GM12878 (cell line): ENCODE measurements at regions not wholly inside any gene's neighbourhood (a gene's known extent, or its start where the extent isn't known, plus 50 kb on each side); places are given as distances from the start of the nearest gene placed in this dataset.

Experiments
- ATAC-seq: fragments of 200-7000 bp; cut with Tn5 transposase; 3 replicates; pipeline ENCODE4 v1.9.1; 2020; ENCODE audit warnings: mild to moderate bottlenecking, moderate library complexity
- BruUV-seq: library from RNA; stranded (reverse); fragments of 400-500 nt; replicated peaks from 2 replicates; lab custom pipeline; 2021; lab: Mats Ljungman, UMichigan
- CTCF ChIA-PET: fragments of 300-600 bp; sonication (Branson Sonifier 250); formaldehyde crosslinking; extraction: SDS; loops from one replicate; lab custom pipeline; 2021; ENCODE audit warnings: inconsistent platforms; lab: Yijun Ruan, JAX
- POLR2A ChIA-PET: fragments of 350-600 bp; formaldehyde crosslinking; extraction: SDS; loops from one replicate; lab custom pipeline; 2021; ENCODE audit warnings: inconsistent platforms; lab: Charles Lee
- RAD21 ChIA-PET: fragments of 300-600 bp; sonication (Branson Sonifier 250); formaldehyde crosslinking; loops from one replicate; lab custom pipeline; 2023; ENCODE audit warnings: antibody characterized with exemption; ENCODE audit not compliant: unreplicated experiment; lab: Charles Lee
- SMC1A ChIA-PET: fragments of 300-600 bp; sonication (Branson Sonifier 250); formaldehyde crosslinking; loops from one replicate; lab custom pipeline; 2023; ENCODE audit not compliant: unreplicated experiment, uncharacterized antibody; lab: Charles Lee
- DNase-seq: peaks from one replicate; pipeline ENCODE4 v3.0.0-alpha.2; 2011; ENCODE audit warnings: low read depth, low spot score
- FAIRE-seq: peaks from 3 replicates; lab custom pipeline; 2011; peaks lifted over from hg19 to GRCh38; lab: Jason Lieb, UNC
- H2AFZ ChIP-seq: 2 replicates; pipeline ENCODE4 v1.6.0; 2011; ENCODE audit warnings: low read depth, low read length, control low read depth; ENCODE audit not compliant: control insufficient read depth
- H3K27ac ChIP-seq: 2 replicates; pipeline ENCODE4 v1.5.1; 2011; ENCODE audit warnings: control low read depth; ENCODE audit not compliant: control insufficient read depth, insufficient read depth
- H3K27me3 ChIP-seq, 2 experiments: replicated peaks in 1 of 2; 2 replicates each; pipeline versions ENCODE4 v1.6.0 to v1.6.1; 2011; ENCODE audit warnings: low read length in 1 of 2; ENCODE audit not compliant: control insufficient read depth in 2 of 2, insufficient read depth in 2 of 2
- H3K36me3 ChIP-seq, 2 experiments: 2 replicates each; pipeline ENCODE4 v1.5.1; 2011; ENCODE audit warnings: low read length in 1 of 2; ENCODE audit not compliant: control insufficient read depth in 2 of 2, insufficient read depth in 2 of 2
- H3K4me1 ChIP-seq: 2 replicates; pipeline ENCODE4 v1.6.1; 2011; ENCODE audit warnings: mild to moderate bottlenecking, low read length, moderate library complexity, mixed read lengths; ENCODE audit not compliant: control insufficient read depth, insufficient read depth
- H3K4me2 ChIP-seq: 2 replicates; pipeline ENCODE4 v1.6.0; 2011; ENCODE audit warnings: control low read depth; ENCODE audit not compliant: control insufficient read depth, insufficient read depth
- H3K4me3 ChIP-seq: fragments of 200-600 bp; sonication (generic); 2 replicates; pipeline ENCODE4 v1.5.1; 2016
- H3K79me2 ChIP-seq: 2 replicates; pipeline ENCODE4 v1.6.0; 2011; ENCODE audit warnings: low read length; ENCODE audit not compliant: control insufficient read depth, insufficient read depth
- H3K9ac ChIP-seq: 2 replicates; pipeline ENCODE4 v1.8.0; 2011; ENCODE audit warnings: low read length, control low read depth, mixed read lengths; ENCODE audit not compliant: control insufficient read depth, insufficient read depth
- H3K9me3 ChIP-seq: replicated peaks from 3 replicates; pipeline ENCODE4 v1.5.1; 2011; ENCODE audit warnings: mild to moderate bottlenecking, low read length; ENCODE audit not compliant: control insufficient read depth, insufficient read depth
- H4K20me1 ChIP-seq: 2 replicates; pipeline ENCODE4 v1.6.0; 2011; ENCODE audit not compliant: control insufficient read depth, insufficient read depth
- BACH1 ChIP-seq: fragments of 450-650 bp; IDR thresholded peaks from 2 replicates; pipeline ENCODE4 v1.6.1; 2017; ENCODE audit warnings: mild to moderate bottlenecking, borderline replicate concordance
- BMI1 ChIP-seq: fragments of 450-650 bp; IDR thresholded peaks from 2 replicates; pipeline ENCODE4 v1.6.1; 2016; ENCODE audit warnings: mild to moderate bottlenecking, moderate library complexity, borderline replicate concordance
- CBX3 ChIP-seq: fragments of 200-600 bp; sonication (generic); IDR thresholded peaks from 2 replicates; pipeline ENCODE4 v1.6.1; 2016; ENCODE audit warnings: low read depth, borderline replicate concordance
- CHD4 ChIP-seq: fragments of 200-600 bp; sonication (generic); IDR thresholded peaks from 2 replicates; pipeline ENCODE4 v1.6.1; 2016; ENCODE audit warnings: mild to moderate bottlenecking
- CREB1 ChIP-seq: IDR thresholded peaks from 2 replicates; pipeline ENCODE4 v1.6.1; 2012; ENCODE audit warnings: low read depth, mild to moderate bottlenecking, inconsistent platforms
- CREM ChIP-seq: IDR thresholded peaks from 2 replicates; pipeline ENCODE4 v1.6.1; 2014; ENCODE audit warnings: antibody characterized with exemption, low read depth
- DPF2 ChIP-seq: fragments of 450-650 bp; IDR thresholded peaks from 2 replicates; pipeline ENCODE4 v1.6.1; 2017; ENCODE audit warnings: mild to moderate bottlenecking
- ELK1 ChIP-seq: IDR thresholded peaks from 2 replicates; pipeline ENCODE4 v1.6.1; 2012; ENCODE audit warnings: low read depth, low read length, improper control_type of control experiment
- JUND ChIP-seq: IDR thresholded peaks from 2 replicates; pipeline ENCODE4 v1.6.1; 2012; ENCODE audit warnings: low read depth, mild to moderate bottlenecking, low read length, improper control_type of control experiment, moderate library complexity
- KDM1A ChIP-seq: fragments of 200-600 bp; sonication (generic); IDR thresholded peaks from 2 replicates; pipeline ENCODE4 v1.6.1; 2016; ENCODE audit warnings: borderline replicate concordance
- KLF5 ChIP-seq: fragments of 450-650 bp; IDR thresholded peaks from 2 replicates; pipeline ENCODE4 v1.6.1; 2014; ENCODE audit warnings: mild to moderate bottlenecking; ENCODE audit not compliant: partially characterized antibody
- LARP7 ChIP-seq: fragments of 450-650 bp; IDR thresholded peaks from 2 replicates; pipeline ENCODE4 v1.6.1; 2017; ENCODE audit warnings: mild to moderate bottlenecking
- NFYA ChIP-seq: IDR thresholded peaks from 2 replicates; pipeline ENCODE4 v1.6.1; 2011; ENCODE audit warnings: low read depth, mild to moderate bottlenecking, low read length, improper control_type of control experiment, borderline replicate concordance
- PAX5 ChIP-seq: IDR thresholded peaks from 2 replicates; pipeline ENCODE4 v1.6.1; 2011; ENCODE audit warnings: low read depth, low read length, borderline replicate concordance
- POLR2AphosphoS2 ChIP-seq: IDR thresholded peaks from 2 replicates; pipeline ENCODE4 v1.6.1; 2011; ENCODE audit warnings: low read depth, mild to moderate bottlenecking, low read length, improper control_type of control experiment, moderate library complexity
- RCOR1 ChIP-seq: conservative IDR thresholded peaks from 2 replicates; pipeline ENCODE4 v1.6.1; 2012; ENCODE audit warnings: low read depth, low read length, improper control_type of control experiment
- SIN3A ChIP-seq: IDR thresholded peaks from 2 replicates; pipeline ENCODE4 v1.6.1; 2012; ENCODE audit warnings: low read depth, low read length, improper control_type of control experiment
- SMAD5 ChIP-seq: IDR thresholded peaks from 2 replicates; pipeline ENCODE4 v1.6.1; 2016; ENCODE audit warnings: antibody characterized with exemption, low read depth
- SREBF2 ChIP-seq: IDR thresholded peaks from 2 replicates; pipeline ENCODE4 v1.6.1; 2012; ENCODE audit warnings: mild to moderate bottlenecking, low read length
- TAF1 ChIP-seq: IDR thresholded peaks from 2 replicates; pipeline ENCODE4 v1.6.1; 2011; ENCODE audit warnings: mild to moderate bottlenecking, low read depth, low read length, borderline replicate concordance
- ZBTB40 ChIP-seq: fragments of 450-650 bp; IDR thresholded peaks from 2 replicates; pipeline ENCODE4 v1.6.1; 2016; ENCODE audit warnings: mild to moderate bottlenecking, moderate library complexity, borderline replicate concordance
- ZNF24 ChIP-seq: fragments of 450-650 bp; IDR thresholded peaks from 2 replicates; pipeline ENCODE4 v1.6.1; 2017; ENCODE audit warnings: antibody characterized with exemption, mild to moderate bottlenecking
- in situ Hi-C: fragments of 300-500 bp; cut with MboI; formaldehyde crosslinking; loops from 9 replicates; pipeline ENCODE4 v1.14.3; 2018; ENCODE audit warnings: mixed read lengths
- intact Hi-C: fragments of 100-400 bp; cut with micrococcal nuclease; formaldehyde crosslinking; loops from one replicate; pipeline ENCODE4 v1.14.2; 2022; ENCODE audit not compliant: unreplicated experiment
- TF ChIP-seq, protein P1 (sequence below): IDR thresholded peaks from 2 replicates; pipeline ENCODE4 v1.6.1; 2011; ENCODE audit warnings: low read depth, low read length, improper control_type of control experiment, borderline replicate concordance

DNA sequence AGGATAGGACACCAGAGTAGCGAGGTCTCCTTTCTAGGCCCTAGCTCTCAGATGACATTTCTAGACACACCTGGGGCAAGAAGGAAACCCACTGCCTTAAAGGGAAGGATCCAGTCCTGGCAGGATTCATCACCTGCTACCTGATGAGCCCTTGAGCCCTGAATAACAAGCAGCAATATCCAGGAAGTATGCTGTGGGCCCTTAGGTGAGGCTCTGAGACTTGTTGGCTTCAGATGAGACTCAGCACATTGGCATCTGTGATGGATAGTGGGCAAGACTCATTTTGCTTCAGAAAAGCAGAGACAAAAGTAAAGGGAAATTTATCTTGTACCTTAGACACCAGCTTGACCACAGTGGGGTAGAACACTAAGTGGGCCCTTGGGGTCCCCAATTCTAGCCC lies 238.4 kb upstream of the MEOX2 start (continued):
- TF ChIP-seq SMAD5 (no peak), POLR2AphosphoS2 (no peak), NFYA (no peak), KDM1A (no peak), BMI1 (no peak), CREM (no peak), JUND (no peak), DPF2 (no peak), KLF5 (no peak)

- no peaks in the 10 kb centered on the region for H3K9me3 ChIP-seq
- no peaks in the 10 kb centered on the region for H4K20me1 ChIP-seq
- H3K4me2 ChIP-seq = no peak overlapping the region
- H3K4me3 ChIP-seq = no peak overlapping the region
- DNase-seq (no peak), ATAC-seq (no peak), FAIRE-seq (no peak)
- no peak overlapping the region for H2AFZ ChIP-seq
- BruUV-seq = no TSS peak
- no peaks in the 10 kb centered on the region for H3K36me3 ChIP-seq
- no peaks in the 10 kb centered on the region for H3K27me3 ChIP-seq
- POLR2A ChIA-PET = no interaction called here
- RAD21 ChIA-PET = no interaction called here
- intact Hi-C loops = no loop called here
- H3K4me1 ChIP-seq = no peaks in the 10 kb centered on the region
- H3K9ac ChIP-seq = no peak overlapping the region
- no peaks in the 10 kb centered on the region for H3K79me2 ChIP-seq
- CTCF ChIA-PET = no interaction called here
- SMC1A ChIA-PET = interaction anchor here (0.7 kb wide), 1 partner anchor 29 kb away, joined by 3 read pairs; no protein-coding TSS in a partner anchor
- in situ Hi-C loops = no loop called here
- no peak overlapping the region for H3K27ac ChIP-seq
- TF ChIP-seq CBX3 = no peak
- TF ChIP-seq, protein P1, sequence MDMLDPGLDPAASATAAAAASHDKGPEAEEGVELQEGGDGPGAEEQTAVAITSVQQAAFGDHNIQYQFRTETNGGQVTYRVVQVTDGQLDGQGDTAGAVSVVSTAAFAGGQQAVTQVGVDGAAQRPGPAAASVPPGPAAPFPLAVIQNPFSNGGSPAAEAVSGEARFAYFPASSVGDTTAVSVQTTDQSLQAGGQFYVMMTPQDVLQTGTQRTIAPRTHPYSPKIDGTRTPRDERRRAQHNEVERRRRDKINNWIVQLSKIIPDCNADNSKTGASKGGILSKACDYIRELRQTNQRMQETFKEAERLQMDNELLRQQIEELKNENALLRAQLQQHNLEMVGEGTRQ = no peak
- TF ChIP-seq BACH1 = no peak
- no peak for TF ChIP-seq CHD4
- no peak for TF ChIP-seq RCOR1
- TF ChIP-seq LARP7 = no peak
- no peak for TF ChIP-seq SREBF2
- no peak for TF ChIP-seq PAX5
- TF ChIP-seq ZBTB40 = no peak
- TF ChIP-seq TAF1 = no peak
- TF ChIP-seq SIN3A = no peak
- TF ChIP-seq ZNF24 = no peak
- TF ChIP-seq ELK1 = no peak
- TF ChIP-seq CREB1 = no peak
Observed at GRCh38 chr7:15922002-15922401, 235.5 kb upstream of the MEOX2 start.
